T47D (cell line): ENCODE measurements at regions not wholly inside any gene's neighbourhood (a gene's known extent, or its start where the extent isn't known, plus 50 kb on each side); places are given as distances from the start of the nearest gene placed in this dataset.

Experiments
- DNase-seq, 2 experiments: peaks; one replicate each; pipeline versions ENCODE4 v3.0.0 to v3.0.0-alpha.2; 2011 to 2012; ENCODE audit warnings: low read depth in 1 of 2, low spot score in 1 of 2
- JUND ChIP-seq: IDR thresholded peaks from 2 replicates; pipeline ENCODE4 v1.6.1; 2012; ENCODE audit warnings: low read depth
- in situ Hi-C: cut with HindIII; loops from 2 replicates; pipeline ENCODE4 v1.10.0; 2016; ENCODE audit warnings: low sequenced_read_pairs, low pct_unique_long_range_greater_than_20kb

DNA sequence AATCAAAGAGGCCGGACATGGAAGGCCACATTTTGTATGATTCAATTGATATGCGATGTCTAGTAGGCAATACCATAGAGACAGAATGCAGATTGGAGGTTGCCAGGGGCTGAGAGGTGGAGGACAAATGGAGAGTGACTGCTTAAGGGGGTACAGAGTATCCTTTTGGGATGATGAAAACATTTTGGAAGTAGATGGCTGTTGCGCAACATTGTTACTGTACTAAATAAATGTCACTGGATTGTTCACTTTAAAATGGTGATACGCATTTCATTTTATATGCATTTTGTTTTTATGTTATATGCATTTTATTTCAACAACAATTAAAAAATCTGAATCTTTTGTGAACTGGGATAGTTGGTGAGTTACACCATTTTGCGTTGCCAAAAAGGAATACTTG, 99.7 kb upstream of the AGBL1 start:
- in situ Hi-C loops: no loop called here

DNA sequence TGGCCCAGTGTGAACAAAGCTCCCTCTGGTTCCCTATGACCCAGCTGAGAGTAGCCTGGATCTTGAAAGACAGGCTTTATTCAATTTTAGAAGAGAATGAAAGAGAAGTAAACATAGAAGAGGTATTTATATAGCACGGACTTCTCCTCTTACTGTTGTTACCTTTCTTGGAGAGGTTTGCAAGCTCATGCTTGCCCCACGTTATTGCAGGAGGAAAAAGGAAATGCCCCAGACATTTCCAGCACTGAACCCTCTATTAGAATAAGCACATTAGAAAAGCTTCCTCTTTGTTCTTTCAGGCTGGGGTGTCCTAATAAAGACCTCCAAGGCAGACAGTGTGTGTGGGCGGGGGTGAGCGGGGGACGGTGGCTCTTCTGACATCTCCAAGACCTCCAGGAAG, 98.7 kb upstream of the AGBL1 start:
- in situ Hi-C loops: no loop called here
- DNase-seq: no peak
- no peak for TF ChIP-seq JUND

More for the DNA sequence above, 99.7 kb upstream of the AGBL1 start:
- no peak for DNase-seq
- TF ChIP-seq JUND: no peak

DNA sequence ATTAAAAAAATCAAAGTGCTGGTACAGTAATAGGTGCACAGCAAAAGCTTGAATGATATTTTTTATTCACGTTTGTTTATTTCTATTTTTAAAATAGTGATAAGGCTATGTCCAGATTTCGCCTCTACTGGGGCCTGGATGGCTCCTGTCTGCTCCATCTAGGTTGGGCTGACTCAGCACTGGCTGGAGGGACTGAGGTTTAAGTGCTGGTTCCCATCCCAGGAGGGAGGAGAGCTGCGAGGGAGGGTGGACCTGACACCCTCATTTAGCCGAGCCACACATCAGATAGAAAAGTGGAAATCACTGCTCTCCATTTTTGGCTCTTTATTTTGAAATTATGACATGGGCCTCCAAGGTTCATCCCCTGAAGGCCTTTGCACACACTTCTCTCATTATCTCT, 95.4 kb upstream of the AGBL1 start:
- in situ Hi-C loops: no loop called here

DNA sequence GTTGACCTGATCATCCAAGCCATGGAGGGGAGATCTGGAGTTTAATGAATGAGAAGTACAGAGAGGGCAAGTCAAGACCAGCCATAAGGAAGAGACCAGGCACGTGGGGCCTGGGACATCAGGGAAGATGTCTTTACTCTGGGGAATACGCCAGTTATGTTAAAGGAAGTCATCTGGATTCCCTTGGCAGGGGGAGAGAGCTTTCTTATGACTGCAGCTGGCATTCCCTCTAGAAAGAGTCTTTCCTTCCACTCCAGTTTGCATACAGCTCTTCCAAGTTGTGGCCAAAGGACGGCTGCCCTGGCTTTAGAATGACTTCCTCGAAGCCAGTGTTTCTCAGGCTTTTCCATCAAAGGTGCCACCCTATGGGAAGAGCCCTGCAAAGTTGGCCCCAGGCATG, 93.6 kb upstream of the AGBL1 start:
- no peak for TF ChIP-seq JUND
- no peak for DNase-seq
- in situ Hi-C loops: no loop called here

More for the DNA sequence above, 95.4 kb upstream of the AGBL1 start:
- no peak for DNase-seq
- TF ChIP-seq JUND: no peak

DNA sequence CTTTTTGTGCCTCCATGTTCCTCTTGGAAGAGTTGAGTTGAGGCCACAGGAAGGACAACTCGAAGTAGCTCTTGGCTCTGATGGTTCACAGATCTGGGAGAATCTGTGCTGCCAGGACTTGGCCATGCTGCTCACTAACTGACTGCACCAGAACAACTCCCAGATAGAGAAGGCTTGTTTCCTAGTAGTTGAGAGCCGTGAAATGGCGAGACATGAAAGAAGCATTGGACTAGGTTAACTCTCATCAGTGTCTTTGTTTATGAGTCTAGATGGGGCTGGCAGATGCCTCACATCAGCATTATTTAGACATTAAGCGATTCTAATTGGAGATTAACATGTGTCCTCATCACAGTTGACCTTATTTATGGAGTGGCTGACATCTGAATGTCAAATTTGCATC, 92.9 kb upstream of the AGBL1 start:
- no peak for TF ChIP-seq JUND

DNA sequence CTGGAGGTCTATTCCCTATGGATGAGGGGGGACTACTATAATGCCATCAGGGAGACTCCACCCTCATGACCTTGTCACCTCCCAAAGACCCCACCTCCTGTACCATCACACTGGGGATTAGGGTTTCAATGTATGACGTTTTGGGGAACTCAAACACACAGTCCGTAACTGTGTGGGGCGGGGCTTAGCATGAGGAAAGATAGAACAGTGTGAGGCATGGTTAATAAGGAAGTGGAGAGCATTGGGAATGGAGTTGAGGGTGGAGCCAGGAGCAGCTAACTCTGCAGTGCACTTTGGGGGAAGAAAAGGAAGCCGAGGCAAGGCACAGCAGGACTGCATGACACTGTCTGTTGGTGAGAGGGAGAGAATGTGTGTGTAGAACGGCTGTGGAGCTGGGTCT, 90.9 kb upstream of the AGBL1 start:
- TF ChIP-seq JUND: no peak
- no peak for DNase-seq
- in situ Hi-C loops: no loop called here

More for the DNA sequence above, 92.9 kb upstream of the AGBL1 start:
- no peak for DNase-seq
- in situ Hi-C loops: no loop called here

DNA sequence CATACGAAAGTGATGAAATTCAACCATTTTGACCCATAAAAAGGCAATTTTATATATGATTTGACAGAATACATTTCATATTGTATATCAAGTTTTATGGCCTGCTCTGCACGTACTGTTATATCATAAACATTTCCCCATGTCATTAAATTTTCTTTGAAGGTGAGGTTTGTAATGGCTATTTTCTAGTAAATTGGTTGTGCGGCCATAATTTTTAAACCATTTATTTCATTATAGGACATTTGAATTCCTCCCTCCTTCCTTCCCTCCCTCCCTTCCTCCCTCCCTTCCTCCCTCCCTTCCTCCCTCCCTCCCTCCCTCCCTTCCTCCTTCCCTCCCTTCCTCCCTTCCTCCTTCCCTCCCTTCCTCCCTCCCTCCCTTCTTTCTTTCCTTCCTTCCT, 87.4 kb upstream of the AGBL1 start:
- in situ Hi-C loops: no loop called here

DNA sequence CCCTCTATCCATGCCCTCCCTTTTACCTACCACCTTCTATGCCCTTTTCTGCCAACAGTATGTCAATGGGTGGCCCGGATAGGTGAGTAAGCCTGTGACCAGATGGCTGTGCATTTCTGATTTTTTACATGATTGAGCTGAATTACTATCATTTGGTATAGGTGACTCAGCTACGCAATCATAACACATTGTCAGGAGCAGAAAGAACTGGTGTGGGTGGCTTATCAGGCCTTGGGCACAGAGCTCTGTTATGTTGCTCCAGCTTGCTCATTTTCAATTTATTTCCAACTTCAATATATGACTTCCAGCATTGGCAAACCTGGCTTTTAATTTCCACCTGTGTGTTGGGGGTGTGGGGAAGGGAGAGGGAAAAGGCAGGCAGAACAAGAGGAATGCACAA, 86.6 kb upstream of the AGBL1 start:
- no peak for TF ChIP-seq JUND
- in situ Hi-C loops: no loop called here
- no peak for DNase-seq

More for the DNA sequence above, 87.4 kb upstream of the AGBL1 start:
- no peak for TF ChIP-seq JUND
- DNase-seq: no peak

DNA sequence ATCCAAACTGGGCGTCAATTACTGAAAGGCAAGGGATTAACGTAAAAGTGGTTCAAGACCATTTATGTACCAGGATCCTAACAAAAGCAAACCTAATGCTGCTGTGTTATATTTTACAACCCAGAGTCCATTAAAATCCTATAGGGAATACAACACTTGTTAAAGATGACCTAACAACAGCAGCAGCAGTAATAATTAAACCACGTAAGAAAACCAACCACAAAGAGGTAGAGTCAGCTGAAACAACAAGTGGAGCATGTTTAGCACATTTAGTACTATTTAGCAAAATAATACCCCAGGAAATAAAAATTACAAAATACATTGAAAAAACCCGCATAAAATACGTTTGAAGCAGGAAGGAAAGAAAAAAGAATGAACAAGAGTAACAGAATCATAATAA, 82.1 kb upstream of the AGBL1 start:
- DNase-seq: no peak
- in situ Hi-C loops: no loop called here
- no peak for TF ChIP-seq JUND

DNA sequence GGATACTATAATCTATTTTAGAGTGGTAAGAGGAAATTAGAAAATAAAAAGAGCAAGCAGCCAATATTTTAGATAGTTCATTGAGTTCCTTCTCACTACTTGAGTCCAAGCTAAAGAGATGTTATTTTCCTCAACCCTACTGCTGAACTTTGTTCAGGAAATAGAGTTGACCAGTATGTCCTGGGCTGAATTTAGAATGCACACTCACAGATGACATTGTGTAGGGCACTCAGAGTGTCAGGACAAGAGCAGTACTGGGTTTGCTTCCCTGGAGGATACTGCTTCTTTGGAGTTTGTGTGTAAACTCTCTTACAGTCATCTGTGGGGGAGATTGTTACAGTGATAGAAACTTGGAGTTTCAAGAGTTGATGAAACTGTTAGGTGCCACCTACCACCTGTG, 80.0 kb upstream of the AGBL1 start:
- no peak for TF ChIP-seq JUND

DNA sequence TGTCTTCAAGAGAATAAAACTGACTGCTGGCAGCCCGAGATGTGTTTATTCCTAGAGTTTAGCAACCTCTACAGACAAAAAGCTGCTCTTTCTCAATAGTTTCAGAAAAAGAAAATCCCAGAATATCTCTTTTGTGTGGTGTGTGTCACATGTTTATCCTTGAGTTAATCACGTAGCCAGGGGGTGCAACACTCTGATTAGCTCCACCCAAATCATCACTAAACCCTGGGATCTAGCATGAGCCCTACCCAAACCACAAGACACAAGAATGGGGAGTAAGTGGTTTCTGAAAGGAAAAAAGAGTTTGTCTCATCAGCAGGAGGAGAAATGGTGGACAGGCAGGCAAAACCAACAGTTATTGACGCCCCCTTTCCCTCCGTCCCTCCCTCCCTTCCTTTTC, 78.5 kb upstream of the AGBL1 start:
- TF ChIP-seq JUND: no peak
- in situ Hi-C loops: no loop called here
- no peak for DNase-seq

More for the DNA sequence above, 80.0 kb upstream of the AGBL1 start:
- in situ Hi-C loops: no loop called here
- no peak for DNase-seq

DNA sequence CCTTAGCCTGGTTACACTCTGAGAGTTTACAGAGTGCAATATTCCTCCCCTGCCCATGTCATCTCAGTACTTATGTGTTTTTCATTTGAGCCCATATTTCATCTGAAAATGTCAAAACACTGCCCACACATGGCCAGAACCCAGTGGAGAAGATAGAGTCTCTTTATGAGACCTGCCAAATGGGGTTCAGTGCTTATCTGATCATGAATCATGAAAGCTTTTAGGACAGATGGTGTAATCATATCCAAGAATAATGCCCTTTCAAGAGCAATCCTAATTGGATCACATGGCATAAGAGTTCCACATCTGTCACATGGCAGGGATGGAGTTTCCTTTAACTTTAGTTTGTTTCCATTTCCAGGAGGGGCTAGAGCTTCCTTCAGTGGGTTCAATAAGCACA, 77.2 kb upstream of the AGBL1 start:
- DNase-seq: no peak
- in situ Hi-C loops: no loop called here

DNA sequence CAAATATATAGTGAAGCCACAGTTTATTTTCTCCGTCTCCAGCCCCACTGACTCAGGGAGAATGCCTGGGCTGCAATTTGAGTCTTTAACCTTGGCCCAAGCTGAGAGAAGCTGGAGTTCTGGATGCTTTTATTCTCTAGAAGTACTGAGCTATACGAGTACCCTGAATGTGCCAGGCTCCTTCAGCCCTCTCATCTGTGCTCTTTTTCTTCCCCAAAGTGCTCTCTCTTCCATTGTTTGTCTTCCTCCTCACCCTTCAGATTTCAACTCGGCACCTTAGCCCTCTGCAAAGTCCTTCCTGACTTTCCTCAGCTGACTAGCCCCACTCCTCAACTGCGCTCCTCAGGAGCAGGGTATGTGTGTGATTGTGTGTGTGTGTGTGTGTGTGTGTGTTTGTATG, 75.6 kb upstream of the AGBL1 start:
- DNase-seq: no peak
- in situ Hi-C loops: no loop called here
- TF ChIP-seq JUND: no peak

More for the DNA sequence above, 77.2 kb upstream of the AGBL1 start:
- no peak for TF ChIP-seq JUND

DNA sequence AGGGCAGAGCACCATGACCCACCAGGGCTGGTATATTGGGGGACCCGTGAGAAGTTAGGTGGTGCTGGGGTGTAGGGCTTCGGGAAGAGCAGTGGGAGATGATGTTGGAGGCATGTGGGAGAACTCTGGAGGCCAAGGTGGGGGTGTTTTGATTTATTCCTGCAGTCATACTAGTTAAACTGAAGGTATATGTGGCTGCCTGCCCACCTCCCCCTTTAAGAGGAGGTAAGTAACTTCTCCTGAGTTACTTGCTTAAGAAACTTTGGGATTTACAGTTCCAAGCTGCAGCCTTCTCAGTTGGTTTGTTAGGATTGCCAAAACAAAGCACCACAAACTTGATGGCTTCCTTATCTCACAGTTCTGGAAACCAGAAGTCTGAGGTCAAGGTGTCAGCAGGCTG, 73.1 kb upstream of the AGBL1 start:
- TF ChIP-seq JUND: no peak
- no peak for DNase-seq
- in situ Hi-C loops: no loop called here
